ENCODE measurements at regions not wholly inside any gene's neighbourhood (a gene's known extent, or its start where the extent isn't known, plus 50 kb on each side); places are given as distances from the start of the nearest gene placed in this dataset.

DNA sequence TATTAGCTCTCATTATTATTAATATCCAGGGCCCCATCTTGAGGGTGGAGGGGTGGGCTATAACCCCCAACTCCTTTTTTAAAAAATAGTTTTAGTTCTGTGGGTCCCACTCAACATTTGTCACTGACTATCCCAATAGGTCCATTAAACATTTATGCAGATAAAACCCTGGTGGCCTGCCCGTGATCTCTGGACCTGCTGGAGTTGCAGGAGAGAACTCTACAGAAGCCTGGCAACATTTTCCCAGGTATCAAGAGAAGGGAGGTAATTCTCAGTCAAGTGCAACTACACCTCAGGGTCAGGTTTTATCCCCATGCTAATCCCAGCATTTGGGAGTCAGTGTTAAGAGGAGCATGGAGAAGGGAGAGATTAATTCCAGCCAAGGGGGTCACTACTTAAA, 264.4 kb upstream of the PROK2 start:
- no peak for TF ChIP-seq CTCF (IDR thresholded peaks at IDR 0.05)
- no peak for TF ChIP-seq MAFK (IDR thresholded peaks at IDR 0.05; ENCODE audit: partially characterized antibody)
- no peak for TF ChIP-seq CHD2 (IDR thresholded peaks at IDR 0.05; ENCODE audit: low read length, partially characterized antibody)
- no peak for TF ChIP-seq POLR2A (IDR thresholded peaks at IDR 0.05; ENCODE audit: low read length)
